Osteocyte (in vitro differentiated cells): ENCODE measurements at regions not wholly inside any gene's neighbourhood (a gene's known extent, or its start where the extent isn't known, plus 50 kb on each side); places are given as distances from the start of the nearest gene placed in this dataset.

Experiments used
- DNase-seq: peaks from one replicate; pipeline ENCODE4 v3.0.0; 2021; ENCODE audit warnings: mixed read lengths; ENCODE audit not compliant: unreplicated experiment; ENCODE audit errors: extremely low spot score
- H3K27ac Mint-ChIP-seq: one replicate; pipeline ENCODE4 v1.8.0; 2021; ENCODE audit warnings: mild to moderate bottlenecking, mixed read lengths; ENCODE audit not compliant: unreplicated experiment
- H3K27me3 Mint-ChIP-seq: one replicate; pipeline ENCODE4 v1.8.0; 2021; ENCODE audit warnings: mixed read lengths; ENCODE audit not compliant: unreplicated experiment
- H3K36me3 Mint-ChIP-seq: one replicate; pipeline ENCODE4 v1.8.0; 2021; ENCODE audit warnings: mixed read lengths; ENCODE audit not compliant: unreplicated experiment
- H3K4me1 Mint-ChIP-seq: one replicate; pipeline ENCODE4 v1.8.0; 2021; ENCODE audit warnings: mixed read lengths; ENCODE audit not compliant: unreplicated experiment
- H3K4me3 Mint-ChIP-seq: one replicate; pipeline ENCODE4 v1.8.0; 2021; ENCODE audit warnings: mild to moderate bottlenecking, moderate library complexity, mixed read lengths; ENCODE audit not compliant: unreplicated experiment
- H3K9me3 Mint-ChIP-seq: one replicate; pipeline ENCODE4 v1.8.0; 2021; ENCODE audit warnings: mixed read lengths; ENCODE audit not compliant: unreplicated experiment
- TF ChIP-seq, protein P1 (sequence below): fragments of 200-600 bp; sonication (generic); IDR thresholded peaks from 2 replicates; pipeline ENCODE4 v1.5.0; 2021; ENCODE audit warnings: antibody characterized with exemption, mild to moderate bottlenecking, moderate library complexity

DNA sequence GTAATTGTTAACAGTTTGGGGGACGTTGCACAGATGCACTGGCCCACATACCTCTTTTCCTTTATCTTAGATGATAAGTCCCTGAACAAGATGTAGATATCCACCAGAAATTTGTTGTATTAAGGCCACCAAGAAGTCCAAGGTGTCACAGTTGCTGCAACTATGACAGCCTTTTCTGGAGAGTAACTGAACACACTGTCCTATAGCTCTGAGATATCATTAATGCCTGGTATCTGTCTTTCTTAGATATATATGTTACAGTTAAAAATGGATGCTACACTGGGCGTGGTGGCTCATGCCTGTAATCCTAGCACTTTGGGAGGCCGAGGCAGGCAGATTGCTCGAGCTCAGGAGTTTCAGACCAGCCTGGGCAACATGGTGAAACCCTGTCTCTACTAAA is 77.8 kb upstream of the PRDX4 start:
- Mint-ChIP-seq H3K36me3 (no peaks in the 10 kb centered on the region), H3K27ac (no peak overlapping the region), H3K4me3 (no peak overlapping the region), H3K27me3 (peaks cover 4% of the 10 kb centered on the region), H3K4me1 (no peaks in the 10 kb centered on the region), H3K9me3 (no peaks in the 10 kb centered on the region)
- DNase-seq = no peak
- TF ChIP-seq, protein P1, sequence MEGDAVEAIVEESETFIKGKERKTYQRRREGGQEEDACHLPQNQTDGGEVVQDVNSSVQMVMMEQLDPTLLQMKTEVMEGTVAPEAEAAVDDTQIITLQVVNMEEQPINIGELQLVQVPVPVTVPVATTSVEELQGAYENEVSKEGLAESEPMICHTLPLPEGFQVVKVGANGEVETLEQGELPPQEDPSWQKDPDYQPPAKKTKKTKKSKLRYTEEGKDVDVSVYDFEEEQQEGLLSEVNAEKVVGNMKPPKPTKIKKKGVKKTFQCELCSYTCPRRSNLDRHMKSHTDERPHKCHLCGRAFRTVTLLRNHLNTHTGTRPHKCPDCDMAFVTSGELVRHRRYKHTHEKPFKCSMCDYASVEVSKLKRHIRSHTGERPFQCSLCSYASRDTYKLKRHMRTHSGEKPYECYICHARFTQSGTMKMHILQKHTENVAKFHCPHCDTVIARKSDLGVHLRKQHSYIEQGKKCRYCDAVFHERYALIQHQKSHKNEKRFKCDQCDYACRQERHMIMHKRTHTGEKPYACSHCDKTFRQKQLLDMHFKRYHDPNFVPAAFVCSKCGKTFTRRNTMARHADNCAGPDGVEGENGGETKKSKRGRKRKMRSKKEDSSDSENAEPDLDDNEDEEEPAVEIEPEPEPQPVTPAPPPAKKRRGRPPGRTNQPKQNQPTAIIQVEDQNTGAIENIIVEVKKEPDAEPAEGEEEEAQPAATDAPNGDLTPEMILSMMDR = no peak

DNA sequence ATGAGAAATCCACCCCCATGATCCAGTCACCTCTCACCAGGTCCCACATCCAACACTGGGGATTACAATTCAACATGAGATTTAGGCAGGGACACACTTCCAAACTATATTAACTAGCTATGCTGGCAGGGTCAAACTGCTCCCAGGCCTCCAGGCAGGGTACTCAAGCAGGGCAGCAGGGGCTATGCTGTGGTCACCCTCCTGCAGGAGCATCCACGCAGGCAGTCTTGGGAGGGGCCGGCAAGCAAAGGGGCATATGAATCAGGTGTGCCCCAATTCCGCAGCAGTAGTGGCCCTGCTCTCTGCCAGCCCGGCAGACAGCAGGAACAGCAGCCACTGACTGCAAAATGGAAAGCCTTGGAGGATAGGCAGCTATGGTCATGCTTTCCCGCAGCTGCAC is 74.6 kb upstream of the PRDX4 start:
- Mint-ChIP-seq H3K9me3 (no peaks in the 10 kb centered on the region), H3K4me3 (no peak overlapping the region), H3K4me1 (no peaks in the 10 kb centered on the region), H3K36me3 (no peaks in the 10 kb centered on the region), H3K27ac (no peak overlapping the region), H3K27me3 (peaks cover 10% of the 10 kb centered on the region)
- no peak for DNase-seq
- TF ChIP-seq, protein P1 = no peak

DNA sequence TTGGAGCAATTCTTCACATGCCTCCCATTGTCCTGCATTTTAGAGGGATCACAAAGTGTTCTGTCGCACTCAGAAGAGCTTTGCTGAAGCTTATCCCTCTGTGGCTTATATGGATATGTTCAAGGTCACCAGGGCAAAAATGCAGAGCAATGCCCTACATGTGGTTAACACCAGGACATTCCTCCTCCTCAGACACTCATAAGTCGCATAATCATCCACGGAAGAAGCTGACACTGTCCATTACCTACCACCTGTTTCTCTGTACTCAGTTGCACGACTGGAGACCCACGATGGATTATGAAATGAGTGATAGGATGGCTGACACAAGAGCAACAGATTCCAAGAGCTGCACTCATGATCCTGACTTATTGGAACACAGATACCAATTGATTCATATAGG is 68.7 kb upstream of the PRDX4 start:
- H3K9me3 Mint-ChIP-seq = no peaks in the 10 kb centered on the region
- H3K4me3 Mint-ChIP-seq = no peak overlapping the region
- peaks cover 17% of the 10 kb centered on the region for H3K27me3 Mint-ChIP-seq
- TF ChIP-seq, protein P1 = no peak
- no peak overlapping the region for H3K27ac Mint-ChIP-seq
- no peak for DNase-seq
- no peaks in the 10 kb centered on the region for H3K36me3 Mint-ChIP-seq
- no peaks in the 10 kb centered on the region for H3K4me1 Mint-ChIP-seq

DNA sequence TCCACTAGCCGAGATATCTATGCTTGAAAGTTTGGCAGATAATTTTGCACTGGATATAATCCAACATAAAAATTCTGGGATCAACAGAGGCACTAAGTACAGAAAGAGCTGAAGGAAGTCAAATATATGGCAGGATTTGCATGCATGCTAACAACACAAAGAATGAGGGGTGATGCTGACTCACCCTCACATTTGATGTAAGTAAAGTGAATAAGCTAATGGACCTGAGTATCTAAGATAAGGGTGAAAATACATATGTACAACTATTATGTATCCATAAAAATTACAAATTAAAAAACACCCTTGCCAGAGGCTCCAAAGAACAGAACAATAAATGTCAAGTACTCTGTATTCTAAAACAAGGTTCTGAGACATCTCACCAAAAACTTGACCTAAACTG is 63.8 kb upstream of the PRDX4 start:
- TF ChIP-seq, protein P1 = no peak
- Mint-ChIP-seq H3K4me1 (no peaks in the 10 kb centered on the region), H3K27ac (no peak overlapping the region), H3K4me3 (no peak overlapping the region), H3K36me3 (no peaks in the 10 kb centered on the region), H3K9me3 (no peaks in the 10 kb centered on the region), H3K27me3 (peaks cover 22% of the 10 kb centered on the region)
- no peak for DNase-seq

DNA sequence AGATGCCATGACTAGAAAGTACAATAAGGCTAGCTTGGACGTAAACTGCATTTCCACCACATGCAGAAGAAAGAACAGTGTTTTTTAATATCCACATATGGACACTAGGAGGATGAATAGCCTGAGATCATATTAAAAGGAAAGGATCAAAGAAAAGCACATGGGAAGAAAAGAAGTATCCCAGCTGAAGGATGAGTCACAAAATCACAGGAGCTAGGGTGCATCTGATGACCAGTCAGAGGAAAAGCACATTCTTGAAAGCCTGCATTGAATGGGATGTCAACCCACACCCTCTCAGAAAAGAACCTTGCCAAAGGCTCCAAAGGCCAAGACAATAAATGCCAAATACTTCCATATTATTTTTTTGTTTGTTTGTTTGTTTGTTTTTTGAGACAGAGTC is 56.8 kb upstream of the PRDX4 start:
- H3K27me3 Mint-ChIP-seq = peaks cover 51% of the 10 kb centered on the region
- no peak for DNase-seq
- H3K9me3 Mint-ChIP-seq = no peaks in the 10 kb centered on the region
- H3K4me1 Mint-ChIP-seq = no peaks in the 10 kb centered on the region
- H3K4me3 Mint-ChIP-seq = no peak overlapping the region
- H3K27ac Mint-ChIP-seq = no peak overlapping the region
- TF ChIP-seq, protein P1 = no peak
- no peaks in the 10 kb centered on the region for H3K36me3 Mint-ChIP-seq
